Karpas-422 (cell line): ENCODE measurements at regions not wholly inside any gene's neighbourhood (a gene's known extent, or its start where the extent isn't known, plus 50 kb on each side); places are given as distances from the start of the nearest gene placed in this dataset.
A peak's percentile ranks its signal among the peaks of the same experiment; 100 is the strongest.

Source experiments
- DNase-seq: peaks from one replicate; pipeline ENCODE4 v3.0.0-alpha.2; 2015
- H2AFZ ChIP-seq: fragments of 200-600 bp; sonication (generic); 2 replicates; pipeline ENCODE4 v1.6.1; 2014; ENCODE audit warnings: antibody characterized with exemption, low read length, mixed read lengths
- H3K27ac ChIP-seq: fragments of 200-600 bp; sonication (generic); 2 replicates; pipeline ENCODE4 v1.5.1; 2014; ENCODE audit warnings: mild to moderate bottlenecking, low read length, moderate library complexity
- H3K27me3 ChIP-seq: fragments of 200-600 bp; sonication (generic); 2 replicates; pipeline ENCODE4 v1.6.1; 2014; ENCODE audit warnings: low read length, mixed read lengths
- H3K36me3 ChIP-seq: fragments of 200-600 bp; sonication (generic); 2 replicates; pipeline ENCODE4 v1.6.1; 2014; ENCODE audit warnings: low read length, mixed read lengths; ENCODE audit not compliant: insufficient read depth
- H3K4me1 ChIP-seq: fragments of 200-600 bp; sonication (generic); 2 replicates; pipeline ENCODE4 v1.6.1; 2014; ENCODE audit warnings: mild to moderate bottlenecking, low read length, mixed read lengths
- H3K4me2 ChIP-seq: fragments of 200-600 bp; sonication (generic); 2 replicates; pipeline ENCODE4 v1.6.1; 2014; ENCODE audit warnings: low read length, low read depth, mild to moderate bottlenecking; ENCODE audit not compliant: poor library complexity, severe bottlenecking
- H3K4me3 ChIP-seq: fragments of 200-600 bp; sonication (generic); 2 replicates; pipeline ENCODE4 v1.5.1; 2014; ENCODE audit warnings: mild to moderate bottlenecking, antibody characterized with exemption, low read length, mixed read lengths
- H3K79me2 ChIP-seq: fragments of 200-600 bp; sonication (generic); 2 replicates; pipeline ENCODE4 v1.6.1; 2014; ENCODE audit warnings: mild to moderate bottlenecking, low read length, mixed read lengths
- H3K9ac ChIP-seq: fragments of 200-600 bp; sonication (generic); 2 replicates; pipeline ENCODE4 v1.6.0; 2014; ENCODE audit warnings: low read length
- H3K9me2 ChIP-seq: fragments of 200-600 bp; sonication (generic), shearing (Covaris generic); replicated peaks from 2 replicates; pipeline ENCODE4 v1.6.0; 2014; ENCODE audit warnings: mild to moderate bottlenecking, low read length, moderate library complexity; ENCODE audit not compliant: insufficient read depth
- H3K9me3 ChIP-seq: fragments of 300-700, 200-600 bp; sonication (generic); 2 replicates; pipeline ENCODE4 v1.6.1; 2014; ENCODE audit warnings: low read length, mixed read lengths
- H4K20me1 ChIP-seq: fragments of 200-600 bp; sonication (generic); 2 replicates; pipeline ENCODE4 v1.6.1; 2014; ENCODE audit warnings: mild to moderate bottlenecking, antibody characterized with exemption, low read length, low read depth; ENCODE audit not compliant: insufficient read depth

DNA sequence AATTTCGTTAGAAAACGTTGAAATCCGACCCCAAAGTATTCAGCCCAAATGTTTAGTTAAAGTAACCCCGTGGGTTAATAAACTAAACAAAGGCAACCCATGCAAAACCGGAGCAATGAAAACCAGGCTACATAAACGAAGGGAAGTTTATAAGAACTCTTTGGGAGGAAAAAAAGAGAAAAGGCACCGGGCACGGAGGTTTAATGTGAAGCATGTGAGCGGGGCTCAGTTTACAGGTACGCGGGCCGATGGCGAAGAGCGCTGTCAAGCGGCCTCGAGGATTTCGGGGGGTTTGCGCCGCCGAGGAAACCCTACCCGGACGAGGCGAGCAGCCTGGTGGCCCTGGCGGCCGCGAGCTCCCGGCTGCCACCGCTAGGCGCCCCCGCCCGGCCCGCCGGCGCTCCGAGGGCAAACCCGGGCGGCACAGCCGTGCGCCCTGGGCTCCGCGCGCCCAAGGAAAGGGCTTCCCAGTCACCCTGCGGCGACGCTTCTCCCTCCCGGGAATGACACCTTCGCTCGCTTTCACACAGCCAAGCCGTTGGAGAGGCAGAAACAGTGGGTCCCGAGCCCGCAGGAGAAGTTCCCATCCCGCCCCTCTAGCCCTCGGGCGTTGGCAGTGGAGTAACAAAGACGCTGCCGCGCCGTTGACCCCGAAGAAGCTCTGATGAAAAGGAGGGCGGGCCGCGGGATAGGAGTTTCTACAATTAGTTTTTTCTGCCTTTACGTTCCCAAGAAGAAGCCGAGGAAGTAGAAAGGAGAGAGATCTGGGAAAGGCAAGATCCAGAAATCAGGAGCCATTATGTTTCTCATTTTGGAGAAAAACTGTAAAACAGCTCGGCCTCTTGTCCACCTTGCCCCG is 126.0 kb downstream of the TMEM174 start:
- Histone ChIP-seq H3K36me3 (no peaks in the 10 kb centered on the region), H3K9me2 (no peaks in the 10 kb centered on the region), H3K27me3 (no peaks in the 10 kb centered on the region), H3K9ac (no peak overlapping the region), H4K20me1 (no peaks in the 10 kb centered on the region), H3K4me3 (no peak overlapping the region), H3K79me2 (no peaks in the 10 kb centered on the region), H3K4me1 (no peaks in the 10 kb centered on the region), H3K9me3 (no peaks in the 10 kb centered on the region), H3K27ac (no peak overlapping the region), H3K4me2 (no peak overlapping the region), H2AFZ (no peak overlapping the region)
- no peak for DNase-seq

DNA sequence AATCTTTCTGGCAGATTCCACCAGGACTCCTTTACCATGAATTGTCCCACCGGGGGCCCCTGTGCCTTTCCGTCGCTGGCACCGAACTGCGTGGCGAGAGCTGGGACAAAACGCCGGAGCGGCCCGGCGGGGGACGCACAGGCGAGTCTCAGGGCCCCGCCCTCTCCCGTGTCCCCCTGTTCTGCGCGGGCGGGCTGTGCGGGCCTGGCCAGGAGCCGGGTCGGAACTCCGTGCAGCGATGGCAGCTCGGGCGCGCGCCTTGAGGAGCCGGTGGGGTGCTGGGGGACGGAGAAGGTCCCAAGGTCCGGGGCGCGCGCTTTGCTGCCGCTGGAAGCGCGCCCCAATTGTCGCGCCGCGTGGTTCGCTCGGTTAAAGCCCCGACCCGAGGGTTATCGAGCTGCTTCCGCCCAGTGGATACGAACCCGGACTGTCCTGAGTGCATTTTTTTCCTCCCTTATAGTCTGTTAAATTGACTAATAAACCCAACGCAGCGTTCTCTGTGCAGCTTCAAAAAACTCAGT is 125.3 kb downstream of the TMEM174 start:
- Histone ChIP-seq H3K9me3 (no peaks in the 10 kb centered on the region), H3K9me2 (no peaks in the 10 kb centered on the region), H2AFZ (no peak overlapping the region), H3K9ac (no peak overlapping the region), H3K79me2 (no peaks in the 10 kb centered on the region), H3K4me1 (no peaks in the 10 kb centered on the region), H3K27ac (no peak overlapping the region), H3K4me2 (no peak overlapping the region), H3K27me3 (no peaks in the 10 kb centered on the region), H3K4me3 (no peak overlapping the region), H3K36me3 (no peaks in the 10 kb centered on the region), H4K20me1 (no peaks in the 10 kb centered on the region)
- DNase-seq, result no peak

DNA sequence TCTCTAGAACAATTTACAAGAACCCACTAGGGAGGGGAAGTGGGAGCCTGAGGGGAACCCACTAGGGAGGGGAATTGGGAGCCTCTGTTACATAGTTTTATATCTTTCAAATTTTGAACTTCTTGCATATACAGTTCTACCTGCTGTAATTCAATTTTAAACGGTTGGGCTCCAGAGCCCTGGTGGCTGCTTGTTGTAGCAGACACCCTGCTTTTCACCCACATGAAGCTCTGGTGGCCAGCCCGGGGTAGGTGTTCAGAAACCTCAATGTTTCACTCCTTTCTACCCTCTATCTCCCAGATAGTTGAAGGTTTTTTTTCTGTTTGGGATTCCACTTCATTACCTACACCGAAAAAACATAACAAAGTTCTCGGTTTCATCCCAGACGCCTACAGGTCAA is 124.4 kb downstream of the TMEM174 start:
- H3K27me3 ChIP-seq, result no peaks in the 10 kb centered on the region

DNA sequence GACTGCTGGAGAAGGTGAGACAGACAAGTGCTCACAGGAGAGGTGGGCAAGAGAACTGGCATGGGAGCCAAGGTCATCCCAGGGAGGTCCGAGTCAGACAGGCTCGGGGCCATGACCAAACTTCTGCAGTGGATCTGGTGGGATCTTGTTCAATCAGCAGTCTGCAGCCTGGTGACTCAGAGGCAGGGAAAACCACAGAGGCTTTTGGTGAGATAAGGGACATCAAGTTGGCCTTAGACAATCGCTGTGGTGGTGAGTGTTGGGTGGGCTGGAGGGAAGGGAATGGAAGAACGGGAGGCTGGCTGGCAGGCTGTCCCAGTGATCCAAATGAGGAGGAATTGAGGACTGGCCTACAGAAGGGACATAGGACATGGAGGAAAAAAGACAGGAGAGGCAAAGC is 123.8 kb downstream of the TMEM174 start:
- Histone ChIP-seq H3K4me1 (no peaks in the 10 kb centered on the region), H3K27ac (no peak overlapping the region), H3K9me3 (no peaks in the 10 kb centered on the region), H4K20me1 (no peaks in the 10 kb centered on the region), H3K9me2 (no peaks in the 10 kb centered on the region), H3K9ac (no peak overlapping the region), H3K27me3 (no peaks in the 10 kb centered on the region), H3K36me3 (no peaks in the 10 kb centered on the region), H2AFZ (no peak overlapping the region), H3K4me2 (no peak overlapping the region), H3K79me2 (no peaks in the 10 kb centered on the region), H3K4me3 (no peak overlapping the region)
- DNase-seq, result no peak

More for the DNA sequence above, 124.4 kb downstream of the TMEM174 start:
- no peak for DNase-seq
- Histone ChIP-seq H3K9me2 (no peaks in the 10 kb centered on the region), H3K4me3 (no peak overlapping the region), H3K36me3 (no peaks in the 10 kb centered on the region), H3K79me2 (no peaks in the 10 kb centered on the region), H2AFZ (no peak overlapping the region), H3K27ac (no peak overlapping the region), H3K9me3 (no peaks in the 10 kb centered on the region), H4K20me1 (no peaks in the 10 kb centered on the region), H3K9ac (no peak overlapping the region), H3K4me1 (no peaks in the 10 kb centered on the region), H3K4me2 (no peak overlapping the region)

DNA sequence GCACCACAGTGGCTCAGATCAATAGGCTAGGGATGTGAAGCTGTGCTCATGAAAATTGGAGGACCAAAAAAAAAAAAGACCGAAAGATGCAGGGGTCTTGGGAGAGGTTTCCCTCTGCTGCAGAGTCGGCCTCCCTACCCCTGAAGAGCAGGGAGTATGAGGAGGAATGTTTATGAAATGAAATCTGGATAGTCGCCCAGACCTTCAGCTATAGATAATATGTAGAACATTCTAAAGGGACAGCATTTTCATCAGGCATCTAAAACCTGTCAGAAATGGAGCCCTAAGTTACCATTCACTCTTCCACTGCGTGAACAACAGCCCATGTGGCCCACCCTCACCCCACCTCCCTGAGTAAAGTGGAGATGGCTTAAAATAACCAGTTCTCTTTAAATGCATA is 122.9 kb downstream of the TMEM174 start:
- Histone ChIP-seq H3K79me2 (no peaks in the 10 kb centered on the region), H3K27ac (no peak overlapping the region), H3K36me3 (no peaks in the 10 kb centered on the region), H3K9me3 (no peaks in the 10 kb centered on the region), H3K4me2 (no peak overlapping the region), H4K20me1 (no peaks in the 10 kb centered on the region), H3K4me1 (no peaks in the 10 kb centered on the region), H3K4me3 (no peak overlapping the region), H3K9me2 (no peaks in the 10 kb centered on the region), H2AFZ (no peak overlapping the region), H3K9ac (no peak overlapping the region), H3K27me3 (no peaks in the 10 kb centered on the region)
- DNase-seq, result no peak

DNA sequence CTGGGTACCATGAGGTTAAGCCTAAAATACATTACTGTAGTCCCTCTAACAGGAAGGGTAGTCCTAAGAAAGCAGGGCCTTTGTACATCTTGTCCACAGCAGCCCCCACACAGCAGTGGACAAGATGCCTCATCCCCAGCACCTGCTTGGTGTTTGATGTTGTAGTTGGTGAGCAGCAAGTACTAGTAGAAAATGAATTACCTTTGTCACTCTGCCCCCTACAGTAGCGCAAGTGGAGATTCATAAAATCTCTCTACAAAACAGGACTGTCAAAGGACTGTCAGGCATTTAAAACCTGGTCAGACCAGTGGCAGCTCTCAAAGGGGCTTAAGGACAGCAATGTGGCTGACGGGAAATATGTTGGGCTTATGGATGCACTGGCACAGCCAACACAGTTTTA is 122.5 kb downstream of the TMEM174 start:
- peak; percentile 42 for DNase-seq
- no peak overlapping the region for H3K4me3 ChIP-seq
- no peak overlapping the region for H3K27ac ChIP-seq
- H3K4me1 ChIP-seq, result no peaks in the 10 kb centered on the region
- no peak overlapping the region for H3K9ac ChIP-seq
- no peaks in the 10 kb centered on the region for H3K9me3 ChIP-seq
- no peaks in the 10 kb centered on the region for H3K9me2 ChIP-seq
- H2AFZ ChIP-seq, result no peak overlapping the region
- no peaks in the 10 kb centered on the region for H3K79me2 ChIP-seq
- no peaks in the 10 kb centered on the region for H4K20me1 ChIP-seq
- no peak overlapping the region for H3K4me2 ChIP-seq
- no peaks in the 10 kb centered on the region for H3K27me3 ChIP-seq
- no peaks in the 10 kb centered on the region for H3K36me3 ChIP-seq

DNA sequence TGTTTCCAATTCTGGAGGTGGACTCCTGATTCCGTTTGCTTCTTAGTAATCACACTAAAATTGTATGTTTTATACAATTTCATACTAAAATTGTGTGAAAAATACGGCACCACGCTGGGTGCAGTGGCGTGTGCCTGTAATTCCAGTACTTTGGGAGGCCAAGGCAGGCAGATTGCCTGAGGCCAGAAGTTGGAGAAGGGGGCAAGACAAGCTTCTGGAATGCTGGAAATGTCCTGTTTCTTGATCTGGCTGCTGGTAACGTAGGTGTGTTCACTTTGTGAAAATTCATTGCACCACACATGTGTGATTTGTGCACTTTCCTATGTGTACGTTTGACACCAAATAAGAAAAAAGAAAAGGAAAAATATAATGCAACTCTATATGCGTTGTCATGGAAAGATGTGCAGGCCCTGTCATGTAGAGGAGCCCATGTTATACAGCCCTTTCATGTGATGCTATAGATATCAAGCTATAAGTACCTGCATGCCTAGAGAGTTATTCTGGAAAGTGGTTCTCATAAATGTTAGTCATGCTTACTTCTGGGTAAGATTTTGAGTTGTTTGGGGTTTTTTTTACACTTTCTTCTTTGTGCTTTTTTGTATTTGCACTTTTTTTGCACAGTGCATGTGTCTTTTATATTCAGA is 119.9 kb downstream of the TMEM174 start:
- no peak overlapping the region for H2AFZ ChIP-seq
- no peaks in the 10 kb centered on the region for H3K9me2 ChIP-seq
- no peak for DNase-seq
- no peak overlapping the region for H3K27ac ChIP-seq
- no peak overlapping the region for H3K9ac ChIP-seq
- H3K36me3 ChIP-seq, result no peaks in the 10 kb centered on the region
- H3K4me3 ChIP-seq, result no peak overlapping the region
- H3K9me3 ChIP-seq, result no peaks in the 10 kb centered on the region
- H4K20me1 ChIP-seq, result no peaks in the 10 kb centered on the region
- no peaks in the 10 kb centered on the region for H3K4me1 ChIP-seq
- H3K27me3 ChIP-seq, result no peaks in the 10 kb centered on the region
- H3K79me2 ChIP-seq, result no peaks in the 10 kb centered on the region
- no peak overlapping the region for H3K4me2 ChIP-seq

DNA sequence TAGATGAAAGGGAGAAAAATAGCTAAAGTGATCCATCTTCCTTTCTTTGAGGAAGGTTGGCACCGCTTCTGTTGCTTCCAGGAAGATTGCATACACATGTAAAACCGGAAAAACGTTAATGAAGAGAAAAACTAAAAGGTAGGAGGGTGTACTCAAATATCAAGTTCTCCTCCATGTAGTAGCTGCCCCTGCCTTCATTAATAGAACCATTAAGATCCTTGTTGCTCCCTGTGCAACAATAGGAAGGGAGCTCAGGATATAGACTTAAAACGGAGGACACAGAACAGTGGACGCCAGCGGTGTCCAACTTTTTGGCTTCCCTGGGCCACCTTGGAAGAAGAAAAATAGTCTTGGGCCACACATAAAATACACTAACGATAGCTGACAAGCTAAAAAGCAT is 118.9 kb downstream of the TMEM174 start:
- Histone ChIP-seq H3K79me2 (no peaks in the 10 kb centered on the region), H2AFZ (no peak overlapping the region), H4K20me1 (no peaks in the 10 kb centered on the region), H3K9ac (no peak overlapping the region), H3K4me1 (no peaks in the 10 kb centered on the region), H3K27ac (no peak overlapping the region), H3K4me2 (no peak overlapping the region), H3K27me3 (no peaks in the 10 kb centered on the region), H3K9me3 (no peaks in the 10 kb centered on the region), H3K4me3 (no peak overlapping the region), H3K9me2 (no peaks in the 10 kb centered on the region), H3K36me3 (no peaks in the 10 kb centered on the region)
- no peak for DNase-seq
